ENCODE measurements at regions not wholly inside any gene's neighbourhood (a gene's known extent, or its start where the extent isn't known, plus 50 kb on each side); places are given as distances from the start of the nearest gene placed in this dataset.
"Not testable (repeated sequence)": the region's sequence is repeated elsewhere in the genome, so short reads cannot be mapped to it uniquely, and the experiment has no call there.

- DNase-seq: no peak
Measured at GRCh38 chr2:62654876-62655359, 50.6 kb upstream of the EHBP1 start.

GRCh38 chr2:62654423-62654791, 51.1 kb upstream of the EHBP1 start:
- DNase-seq: peak; percentile 80

GRCh38 chr2:62653582-62654422, 51.7 kb upstream of the EHBP1 start:
- no peak for DNase-seq

- not testable (repeated sequence) for DNase-seq
Measured at GRCh38 chr2:62649087-62649486, 56.4 kb upstream of the EHBP1 start.

- no peak for DNase-seq
Measured at GRCh38 chr2:62643100-62643471, 62.4 kb upstream of the EHBP1 start.

- DNase-seq: no peak
Measured at GRCh38 chr2:62642429-62643099, 62.9 kb upstream of the EHBP1 start.

GRCh38 chr2:62641936-62642335, 63.6 kb upstream of the EHBP1 start:
- no peak for DNase-seq

GRCh38 chr2:62641410-62641843, 64.1 kb upstream of the EHBP1 start:
- DNase-seq: no peak

- DNase-seq: no peak
Measured at GRCh38 chr2:62631160-62632085, 74.1 kb upstream of the EHBP1 start.

GRCh38 chr2:62630206-62630605, 75.3 kb upstream of the EHBP1 start:
- not testable (repeated sequence) for DNase-seq

- not testable (repeated sequence) for DNase-seq
Measured at GRCh38 chr2:62629310-62629709, 76.2 kb upstream of the EHBP1 start.

- DNase-seq: no peak
Measured at GRCh38 chr2:62627667-62628066, 77.8 kb upstream of the EHBP1 start.

- DNase-seq: no peak
Measured at GRCh38 chr2:62624855-62625254, 80.7 kb upstream of the EHBP1 start.

- not testable (repeated sequence) for DNase-seq
Measured at GRCh38 chr2:62616486-62616885, 89.0 kb upstream of the EHBP1 start.

- DNase-seq: no peak
Measured at GRCh38 chr2:62611854-62612253, 93.7 kb upstream of the EHBP1 start.

GRCh38 chr2:62605471-62605870, 99.5 kb upstream of the TMEM17 start:
- DNase-seq: not testable (repeated sequence)

- peak; percentile 5 for DNase-seq
Measured at GRCh38 chr2:62604336-62604735, 98.3 kb upstream of the TMEM17 start.

GRCh38 chr2:62603154-62603712, 97.2 kb upstream of the TMEM17 start:
- DNase-seq: no peak

GRCh38 chr2:62599674-62600410, 93.8 kb upstream of the TMEM17 start:
- DNase-seq: not testable (repeated sequence)

- no peak for DNase-seq
Measured at GRCh38 chr2:62597323-62597722, 91.3 kb upstream of the TMEM17 start.

- no peak for DNase-seq
Measured at GRCh38 chr2:62596061-62596921, 90.3 kb upstream of the TMEM17 start.

Measured in kidney glomerular epithelial cell (primary cell).